ENCODE measurements at regions not wholly inside any gene's neighbourhood (a gene's known extent, or its start where the extent isn't known, plus 50 kb on each side); places are given as distances from the start of the nearest gene placed in this dataset.

DNA sequence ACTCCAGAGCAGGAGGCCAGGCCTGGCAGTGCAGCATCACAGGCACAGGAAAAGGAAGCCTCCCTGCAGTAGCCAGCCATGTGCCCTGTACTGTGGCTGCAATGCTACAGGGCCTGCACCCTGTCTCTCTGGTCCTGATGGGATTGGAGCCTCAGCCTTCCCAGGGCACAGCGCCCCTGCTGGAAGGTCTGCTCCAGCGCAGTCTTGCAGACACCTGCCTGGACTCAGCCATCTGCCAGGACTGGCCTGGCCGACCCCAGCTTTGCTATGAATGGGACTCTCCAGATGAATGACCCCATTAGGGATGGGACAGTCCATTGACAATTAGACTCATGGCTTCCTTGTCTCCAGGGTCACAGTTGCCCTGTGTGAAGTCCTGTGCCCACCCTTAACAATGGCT lies 251.6 kb downstream of the ERMARD start:
- TF ChIP-seq POLR2AphosphoS5 (IDR thresholded peaks at IDR 0.05; ENCODE audit: low read depth, low read length) (no peak), TAF1 (IDR thresholded peaks at IDR 0.05; ENCODE audit: borderline replicate concordance, insufficient read depth, low read length) (no peak), FOXP2 (optimal IDR thresholded peaks at IDR 0.05; ENCODE audit: borderline replicate concordance, extremely low read depth, extremely low read length, insufficient read depth) (no peak), SIN3A (IDR thresholded peaks at IDR 0.05; ENCODE audit: borderline replicate concordance, insufficient read depth, low read length) (no peak)
- TF ChIP-seq, protein P1, sequence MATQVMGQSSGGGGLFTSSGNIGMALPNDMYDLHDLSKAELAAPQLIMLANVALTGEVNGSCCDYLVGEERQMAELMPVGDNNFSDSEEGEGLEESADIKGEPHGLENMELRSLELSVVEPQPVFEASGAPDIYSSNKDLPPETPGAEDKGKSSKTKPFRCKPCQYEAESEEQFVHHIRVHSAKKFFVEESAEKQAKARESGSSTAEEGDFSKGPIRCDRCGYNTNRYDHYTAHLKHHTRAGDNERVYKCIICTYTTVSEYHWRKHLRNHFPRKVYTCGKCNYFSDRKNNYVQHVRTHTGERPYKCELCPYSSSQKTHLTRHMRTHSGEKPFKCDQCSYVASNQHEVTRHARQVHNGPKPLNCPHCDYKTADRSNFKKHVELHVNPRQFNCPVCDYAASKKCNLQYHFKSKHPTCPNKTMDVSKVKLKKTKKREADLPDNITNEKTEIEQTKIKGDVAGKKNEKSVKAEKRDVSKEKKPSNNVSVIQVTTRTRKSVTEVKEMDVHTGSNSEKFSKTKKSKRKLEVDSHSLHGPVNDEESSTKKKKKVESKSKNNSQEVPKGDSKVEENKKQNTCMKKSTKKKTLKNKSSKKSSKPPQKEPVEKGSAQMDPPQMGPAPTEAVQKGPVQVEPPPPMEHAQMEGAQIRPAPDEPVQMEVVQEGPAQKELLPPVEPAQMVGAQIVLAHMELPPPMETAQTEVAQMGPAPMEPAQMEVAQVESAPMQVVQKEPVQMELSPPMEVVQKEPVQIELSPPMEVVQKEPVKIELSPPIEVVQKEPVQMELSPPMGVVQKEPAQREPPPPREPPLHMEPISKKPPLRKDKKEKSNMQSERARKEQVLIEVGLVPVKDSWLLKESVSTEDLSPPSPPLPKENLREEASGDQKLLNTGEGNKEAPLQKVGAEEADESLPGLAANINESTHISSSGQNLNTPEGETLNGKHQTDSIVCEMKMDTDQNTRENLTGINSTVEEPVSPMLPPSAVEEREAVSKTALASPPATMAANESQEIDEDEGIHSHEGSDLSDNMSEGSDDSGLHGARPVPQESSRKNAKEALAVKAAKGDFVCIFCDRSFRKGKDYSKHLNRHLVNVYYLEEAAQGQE (IDR thresholded peaks at IDR 0.05; ENCODE audit: insufficient read depth in 1 of 2, low read depth in 2 of 2, low read length in 2 of 2) = no peak
